Glutamatergic neuron (in vitro differentiated cells): ENCODE measurements at regions not wholly inside any gene's neighbourhood (a gene's known extent, or its start where the extent isn't known, plus 50 kb on each side); places are given as distances from the start of the nearest gene placed in this dataset.

Experiments used
- DNase-seq: peaks from one replicate; pipeline ENCODE4 v3.0.0; 2022
- H3K27ac Mint-ChIP-seq: one replicate; pipeline ENCODE4 v1.8.0; 2020; ENCODE audit warnings: mild to moderate bottlenecking, mixed read lengths, inconsistent platforms; ENCODE audit not compliant: unreplicated experiment
- H3K27me3 Mint-ChIP-seq: one replicate; pipeline ENCODE4 v1.8.0; 2020; ENCODE audit warnings: mild to moderate bottlenecking, moderate library complexity, mixed read lengths, inconsistent platforms; ENCODE audit not compliant: unreplicated experiment
- H3K36me3 Mint-ChIP-seq: one replicate; pipeline ENCODE4 v1.8.0; 2020; ENCODE audit warnings: mild to moderate bottlenecking, mixed read lengths, inconsistent platforms; ENCODE audit not compliant: unreplicated experiment
- H3K4me1 Mint-ChIP-seq: one replicate; pipeline ENCODE4 v1.8.0; 2020; ENCODE audit warnings: mild to moderate bottlenecking, low read depth, mixed read lengths, inconsistent platforms; ENCODE audit not compliant: unreplicated experiment
- H3K4me3 Mint-ChIP-seq: one replicate; pipeline ENCODE4 v1.8.0; 2020; ENCODE audit warnings: mild to moderate bottlenecking, mixed read lengths, inconsistent platforms; ENCODE audit not compliant: unreplicated experiment
- H3K9me3 Mint-ChIP-seq: one replicate; pipeline ENCODE4 v1.8.0; 2020; ENCODE audit warnings: mild to moderate bottlenecking, moderate library complexity, mixed read lengths, inconsistent platforms; ENCODE audit not compliant: unreplicated experiment
- CTCF ChIP-seq: fragments of 200-600 bp; sonication (generic); IDR thresholded peaks from one replicate; pipeline ENCODE4 v1.5.0; 2021; ENCODE audit not compliant: partially characterized antibody, unreplicated experiment

GRCh38 chr22:26894362-26894761 lies 237.0 kb downstream of the MIAT start:
- H3K9me3 Mint-ChIP-seq, result no peaks in the 10 kb centered on the region
- H3K36me3 Mint-ChIP-seq, result no peaks in the 10 kb centered on the region
- no peak for TF ChIP-seq CTCF
- H3K27ac Mint-ChIP-seq, result no peak overlapping the region
- no peaks in the 10 kb centered on the region for H3K4me1 Mint-ChIP-seq
- DNase-seq, result no peak
- H3K4me3 Mint-ChIP-seq, result no peak overlapping the region
- H3K27me3 Mint-ChIP-seq, result peaks cover 6% of the 10 kb centered on the region

GRCh38 chr22:26894766-26895485 lies 237.5 kb downstream of the MIAT start:
- no peak overlapping the region for H3K27ac Mint-ChIP-seq

GRCh38 chr22:26897384-26897783 lies 240.0 kb downstream of the MIAT start:
- H3K9me3 Mint-ChIP-seq, result no peaks in the 10 kb centered on the region
- no peaks in the 10 kb centered on the region for H3K36me3 Mint-ChIP-seq
- no peak overlapping the region for H3K27ac Mint-ChIP-seq
- H3K4me3 Mint-ChIP-seq, result no peak overlapping the region
- peaks cover 4% of the 10 kb centered on the region for H3K27me3 Mint-ChIP-seq
- no peaks in the 10 kb centered on the region for H3K4me1 Mint-ChIP-seq
- DNase-seq, result no peak
- no peak for TF ChIP-seq CTCF

More at GRCh38 chr22:26894766-26895485, 237.5 kb downstream of the MIAT start:
- Mint-ChIP-seq H3K36me3 (no peaks in the 10 kb centered on the region), H3K4me1 (no peaks in the 10 kb centered on the region), H3K27me3 (peaks cover 6% of the 10 kb centered on the region), H3K9me3 (no peaks in the 10 kb centered on the region), H3K4me3 (no peak overlapping the region)
- DNase-seq, result no peak
- no peak for TF ChIP-seq CTCF

GRCh38 chr22:26898946-26899605 lies 241.7 kb downstream of the MIAT start:
- Mint-ChIP-seq H3K4me1 (no peaks in the 10 kb centered on the region), H3K27me3 (peaks cover 12% of the 10 kb centered on the region), H3K9me3 (no peaks in the 10 kb centered on the region), H3K4me3 (no peak overlapping the region), H3K36me3 (no peaks in the 10 kb centered on the region), H3K27ac (no peak overlapping the region)
- no peak for DNase-seq
- TF ChIP-seq CTCF, result no peak

- no peak for TF ChIP-seq CTCF
- Mint-ChIP-seq H3K36me3 (no peaks in the 10 kb centered on the region), H3K27ac (no peak overlapping the region), H3K9me3 (no peaks in the 10 kb centered on the region), H3K4me1 (no peaks in the 10 kb centered on the region), H3K27me3 (peaks cover 15% of the 10 kb centered on the region), H3K4me3 (no peak overlapping the region)
- DNase-seq, result no peak
Observed at GRCh38 chr22:26900787-26901186, 243.4 kb downstream of the MIAT start.
